IgD-negative memory B cell (primary cell): ENCODE measurements at regions not wholly inside any gene's neighbourhood (a gene's known extent, or its start where the extent isn't known, plus 50 kb on each side); places are given as distances from the start of the nearest gene placed in this dataset.

Source experiments
- H3K27ac Mint-ChIP-seq, 3 donors: one replicate each; pipeline ENCODE4 v1.8.0; 2020 to 2022; ENCODE audit warnings: mild to moderate bottlenecking in 3 of 3, mixed read lengths in 3 of 3, moderate library complexity in 1 of 3
- H3K27me3 Mint-ChIP-seq: one replicate; pipeline ENCODE4 v1.8.0; 2021; ENCODE audit warnings: mixed read lengths
- H3K36me3 Mint-ChIP-seq: one replicate; pipeline ENCODE4 v1.8.0; 2020; ENCODE audit warnings: mild to moderate bottlenecking, mixed read lengths
- H3K4me1 Mint-ChIP-seq, 3 donors: one replicate each; pipeline ENCODE4 v1.8.0; 2020 to 2022; ENCODE audit warnings: mixed read lengths in 3 of 3, mild to moderate bottlenecking in 1 of 3
- H3K4me3 Mint-ChIP-seq, 4 donors: one replicate each; pipeline ENCODE4 v1.8.0; 2020 to 2022; ENCODE audit warnings: mild to moderate bottlenecking in 4 of 4, mixed read lengths in 4 of 4, moderate library complexity in 3 of 4
- H3K9me3 Mint-ChIP-seq, 3 donors: one replicate each; pipeline ENCODE4 v1.8.0; 2020 to 2021; ENCODE audit warnings: mixed read lengths in 3 of 3, mild to moderate bottlenecking in 1 of 3

DNA sequence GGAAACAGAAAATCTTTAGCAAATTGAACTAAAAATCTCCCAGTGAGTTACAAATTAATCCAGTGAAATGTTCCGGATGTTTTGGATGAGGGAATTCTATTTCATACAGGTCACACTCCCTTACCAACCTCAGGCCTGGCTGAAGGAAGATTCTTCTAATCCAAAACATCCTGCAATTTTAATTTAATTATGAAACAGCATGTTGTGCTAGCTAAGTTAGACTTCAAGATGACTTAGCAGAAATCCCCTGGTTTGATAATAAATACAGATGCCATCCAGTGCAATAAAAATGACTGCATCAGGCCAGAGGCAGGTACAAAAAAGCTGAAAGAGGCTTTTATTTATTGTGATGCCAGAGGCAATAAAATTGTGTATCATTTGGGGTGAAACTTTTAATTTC lies 96.7 kb upstream of the CLDN10 start:
- H3K4me1 Mint-ChIP-seq = peaks cover 5 to 8% (median 7%) of the 10 kb centered on the region in 3 donors
- no peak overlapping the region for H3K4me3 Mint-ChIP-seq
- peaks cover 8% of the 10 kb centered on the region for H3K27me3 Mint-ChIP-seq
- no peak overlapping the region for H3K27ac Mint-ChIP-seq
- H3K36me3 Mint-ChIP-seq = no peaks in the 10 kb centered on the region
- peaks cover 2 to 18% (median 14%) of the 10 kb centered on the region in 3 donors for H3K9me3 Mint-ChIP-seq

- Mint-ChIP-seq H3K27ac (no peak overlapping the region), H3K9me3 (peaks cover 2 to 18% (median 14%) of the 10 kb centered on the region in 3 donors), H3K4me3 (peak overlapping the region in 1 of 4 donors; percentile 28), H3K36me3 (no peaks in the 10 kb centered on the region), H3K4me1 (peaks cover 5 to 8% (median 7%) of the 10 kb centered on the region in 3 donors), H3K27me3 (peaks cover 2% of the 10 kb centered on the region)
These were observed 95.7 kb upstream of the CLDN10 start for GRCh38 chr13:95456815-95457214.

DNA sequence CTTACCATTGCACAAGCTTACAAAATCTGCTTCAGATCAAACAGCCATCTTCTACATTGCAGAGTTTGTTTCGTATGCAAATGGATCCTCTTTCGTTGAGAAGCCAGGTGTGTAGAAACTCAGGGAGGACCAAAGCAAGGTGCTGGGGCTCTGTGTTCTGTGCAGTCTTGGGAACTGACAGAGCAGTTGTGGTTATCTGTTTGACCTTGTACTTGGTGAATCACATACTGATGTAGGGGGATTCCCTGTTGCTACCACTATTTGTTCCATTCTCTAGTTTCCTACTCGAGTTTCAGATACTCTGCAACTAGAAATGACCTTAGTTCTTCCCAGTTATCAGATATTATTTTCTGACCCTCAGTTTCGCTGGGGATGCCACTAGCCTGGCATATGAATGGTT lies 95.2 kb upstream of the CLDN10 start:
- Mint-ChIP-seq H3K4me1 (peaks cover 5 to 8% (median 7%) of the 10 kb centered on the region in 3 donors), H3K27me3 (peaks cover 2% of the 10 kb centered on the region), H3K27ac (no peak overlapping the region), H3K4me3 (no peak overlapping the region), H3K36me3 (no peaks in the 10 kb centered on the region), H3K9me3 (peaks cover 2 to 18% (median 14%) of the 10 kb centered on the region in 3 donors)

DNA sequence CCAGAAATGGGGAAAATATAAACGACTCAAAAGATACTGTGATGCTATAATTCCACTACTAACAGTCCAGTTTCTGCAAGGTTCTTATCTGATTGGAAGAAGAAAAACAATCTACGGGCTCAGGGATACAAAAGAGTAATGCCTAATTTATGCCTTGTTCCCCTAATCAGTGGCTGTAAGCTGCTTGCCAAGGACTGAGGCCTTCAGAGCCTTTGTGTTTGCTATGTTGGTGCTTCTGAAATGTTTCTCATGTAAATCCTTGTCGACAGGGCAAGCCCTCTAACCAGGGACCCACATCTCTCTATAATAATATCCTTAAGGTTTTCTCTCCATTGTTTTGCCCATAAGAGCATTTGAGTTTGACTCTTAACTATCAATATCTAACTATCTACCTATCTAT lies 89.7 kb upstream of the CLDN10 start:
- peaks cover 2 to 18% (median 12%) of the 10 kb centered on the region in 3 donors for H3K9me3 Mint-ChIP-seq
- no peak overlapping the region for H3K27ac Mint-ChIP-seq
- H3K27me3 Mint-ChIP-seq = peaks cover 3% of the 10 kb centered on the region
- H3K4me1 Mint-ChIP-seq = no peaks in the 10 kb centered on the region
- H3K4me3 Mint-ChIP-seq = no peak overlapping the region
- no peaks in the 10 kb centered on the region for H3K36me3 Mint-ChIP-seq

DNA sequence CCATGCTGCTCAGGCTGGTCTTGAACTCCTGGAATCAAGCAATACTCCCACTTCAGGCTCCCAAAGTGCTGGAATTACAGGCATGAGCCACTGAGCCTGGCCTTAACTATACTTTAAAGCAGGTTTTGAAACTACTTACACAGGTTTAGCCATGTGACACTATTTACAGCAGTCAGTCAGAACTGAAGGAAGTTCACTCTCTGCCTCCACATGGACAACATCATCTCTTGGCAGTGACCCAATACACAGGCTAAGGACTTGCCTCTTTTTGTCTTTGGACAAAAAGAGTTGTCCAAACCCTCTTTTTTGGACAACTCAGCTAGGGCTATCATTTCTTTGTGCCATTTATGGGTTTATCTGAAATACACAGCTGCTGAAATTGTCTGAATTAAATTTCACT lies 89.0 kb upstream of the CLDN10 start:
- H3K27ac Mint-ChIP-seq = no peak overlapping the region
- H3K27me3 Mint-ChIP-seq = peaks cover 3% of the 10 kb centered on the region
- H3K36me3 Mint-ChIP-seq = no peaks in the 10 kb centered on the region
- peaks cover 2 to 14% (median 12%) of the 10 kb centered on the region in 3 donors for H3K9me3 Mint-ChIP-seq
- no peaks in the 10 kb centered on the region for H3K4me1 Mint-ChIP-seq
- H3K4me3 Mint-ChIP-seq = no peak overlapping the region

DNA sequence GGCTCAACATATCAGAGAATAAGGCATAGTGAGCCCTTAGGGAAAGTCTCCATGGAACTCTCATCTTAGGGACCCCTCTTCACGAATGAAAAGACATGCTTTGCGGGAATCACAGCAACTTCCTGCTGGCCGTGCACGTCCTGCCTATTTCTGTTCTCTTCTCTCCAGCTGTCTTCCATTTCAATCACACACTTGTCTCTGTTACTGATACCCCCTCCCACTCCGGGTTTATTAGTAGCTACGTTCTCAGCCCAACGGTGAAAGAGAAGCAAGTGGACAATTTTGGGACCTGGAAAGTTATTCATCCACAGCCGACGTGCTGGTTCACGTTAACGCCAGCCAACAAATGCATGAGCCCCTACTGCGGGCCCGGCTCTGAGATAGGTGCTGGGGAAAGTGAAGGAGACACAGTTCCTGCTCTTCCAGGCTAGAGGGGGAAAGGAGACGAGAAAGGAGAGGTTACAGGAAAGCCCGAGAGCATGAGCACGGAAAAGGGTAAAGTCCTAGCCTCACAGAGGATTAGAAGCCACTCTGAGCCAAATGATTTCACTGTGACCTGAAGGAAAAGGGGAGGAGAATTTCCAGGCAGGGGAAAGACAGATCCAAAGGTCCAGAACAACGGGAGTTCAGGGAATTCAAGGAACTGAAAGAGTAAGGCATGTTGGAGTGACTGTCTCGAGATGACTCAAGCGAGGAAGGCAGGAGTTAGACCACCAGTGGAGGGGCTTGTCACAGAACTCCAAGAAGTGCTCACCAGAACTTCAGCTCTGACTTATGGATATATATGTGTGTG lies 81.8 kb upstream of the CLDN10 start:
- Mint-ChIP-seq H3K36me3 (peaks cover 1% of the 10 kb centered on the region), H3K27me3 (peaks cover 8% of the 10 kb centered on the region), H3K4me1 (no peaks in the 10 kb centered on the region), H3K27ac (no peak overlapping the region), H3K4me3 (no peak overlapping the region), H3K9me3 (no peaks in the 10 kb centered on the region)

GRCh38 chr13:95471960-95472359 lies 80.6 kb upstream of the CLDN10 start:
- no peak overlapping the region for H3K27ac Mint-ChIP-seq
- H3K4me3 Mint-ChIP-seq = no peak overlapping the region
- H3K27me3 Mint-ChIP-seq = peaks cover 8% of the 10 kb centered on the region
- peaks cover 0 to 8% (median 2%) of the 10 kb centered on the region in 3 donors for H3K9me3 Mint-ChIP-seq
- no peaks in the 10 kb centered on the region for H3K4me1 Mint-ChIP-seq
- peaks cover 1% of the 10 kb centered on the region for H3K36me3 Mint-ChIP-seq

DNA sequence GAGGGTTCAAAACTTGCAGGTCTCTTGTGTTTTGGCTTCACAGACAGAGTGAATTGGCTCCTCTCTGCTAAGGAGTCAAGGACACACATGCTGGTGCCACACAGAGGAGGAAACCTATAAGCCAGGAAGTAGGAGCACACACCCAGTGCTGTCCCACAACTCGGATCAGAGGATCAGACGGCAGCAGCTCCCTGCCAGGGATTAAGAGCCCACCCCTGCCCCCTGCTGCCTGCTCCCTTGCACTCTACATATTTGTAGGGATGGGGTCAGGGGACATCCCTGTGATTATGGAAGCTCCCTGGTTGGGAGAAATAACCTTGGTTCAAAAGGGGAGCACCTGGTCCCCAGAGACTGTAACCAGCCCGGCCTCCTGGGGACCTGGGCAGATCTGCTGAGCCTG lies 77.5 kb upstream of the CLDN10 start:
- Mint-ChIP-seq H3K4me1 (peaks cover 3 to 6% (median 6%) of the 10 kb centered on the region in 3 donors), H3K9me3 (peaks cover 2 to 8% (median 2%) of the 10 kb centered on the region in 3 donors), H3K4me3 (no peak overlapping the region), H3K27me3 (peaks cover 7% of the 10 kb centered on the region), H3K27ac (no peak overlapping the region), H3K36me3 (peaks cover 1% of the 10 kb centered on the region)

GRCh38 chr13:95477187-95477586 lies 75.3 kb upstream of the CLDN10 start:
- Mint-ChIP-seq H3K4me1 (peaks cover 4 to 6% (median 6%) of the 10 kb centered on the region in 3 donors), H3K27me3 (peaks cover 3% of the 10 kb centered on the region), H3K36me3 (no peaks in the 10 kb centered on the region), H3K9me3 (peaks cover 2 to 8% (median 2%) of the 10 kb centered on the region in 3 donors), H3K4me3 (peak overlapping the region in 1 of 4 donors; percentile 57), H3K27ac (no peak overlapping the region)

- H3K27ac Mint-ChIP-seq = no peak overlapping the region
- H3K36me3 Mint-ChIP-seq = no peaks in the 10 kb centered on the region
- peaks cover 2 to 8% (median 2%) of the 10 kb centered on the region in 3 donors for H3K9me3 Mint-ChIP-seq
- H3K27me3 Mint-ChIP-seq = peaks cover 1% of the 10 kb centered on the region
- H3K4me3 Mint-ChIP-seq = peak overlapping the region in 3 of 4 donors; percentile 21 to 79 (median 30)
- H3K4me1 Mint-ChIP-seq = peaks cover 4 to 6% (median 6%) of the 10 kb centered on the region in 3 donors
These were observed 72.8 kb upstream of the CLDN10 start for GRCh38 chr13:95479731-95480130.

GRCh38 chr13:95480131-95480545 lies 72.4 kb upstream of the CLDN10 start:
- Mint-ChIP-seq H3K27me3 (no peaks in the 10 kb centered on the region), H3K27ac (no peak overlapping the region), H3K9me3 (peaks cover 2 to 8% (median 2%) of the 10 kb centered on the region in 3 donors), H3K36me3 (no peaks in the 10 kb centered on the region), H3K4me3 (peak overlapping the region in 2 of 4 donors; percentile 30 to 79), H3K4me1 (peaks cover 4 to 6% (median 6%) of the 10 kb centered on the region in 3 donors)

- Mint-ChIP-seq H3K9me3 (peaks cover 0 to 6% (median 2%) of the 10 kb centered on the region in 3 donors), H3K4me1 (peaks cover 4 to 6% (median 6%) of the 10 kb centered on the region in 3 donors), H3K27ac (no peak overlapping the region), H3K36me3 (no peaks in the 10 kb centered on the region), H3K27me3 (no peaks in the 10 kb centered on the region), H3K4me3 (peak overlapping the region in 1 of 4 donors; percentile 30)
These were observed 71.4 kb upstream of the CLDN10 start for GRCh38 chr13:95480791-95481780.

GRCh38 chr13:95484052-95484451 lies 68.5 kb upstream of the CLDN10 start:
- no peak overlapping the region for H3K4me3 Mint-ChIP-seq
- H3K36me3 Mint-ChIP-seq = no peaks in the 10 kb centered on the region
- no peaks in the 10 kb centered on the region for H3K9me3 Mint-ChIP-seq
- peaks cover 0 to 1% (median 0%) of the 10 kb centered on the region in 3 donors for H3K4me1 Mint-ChIP-seq
- H3K27ac Mint-ChIP-seq = no peak overlapping the region
- H3K27me3 Mint-ChIP-seq = no peaks in the 10 kb centered on the region

DNA sequence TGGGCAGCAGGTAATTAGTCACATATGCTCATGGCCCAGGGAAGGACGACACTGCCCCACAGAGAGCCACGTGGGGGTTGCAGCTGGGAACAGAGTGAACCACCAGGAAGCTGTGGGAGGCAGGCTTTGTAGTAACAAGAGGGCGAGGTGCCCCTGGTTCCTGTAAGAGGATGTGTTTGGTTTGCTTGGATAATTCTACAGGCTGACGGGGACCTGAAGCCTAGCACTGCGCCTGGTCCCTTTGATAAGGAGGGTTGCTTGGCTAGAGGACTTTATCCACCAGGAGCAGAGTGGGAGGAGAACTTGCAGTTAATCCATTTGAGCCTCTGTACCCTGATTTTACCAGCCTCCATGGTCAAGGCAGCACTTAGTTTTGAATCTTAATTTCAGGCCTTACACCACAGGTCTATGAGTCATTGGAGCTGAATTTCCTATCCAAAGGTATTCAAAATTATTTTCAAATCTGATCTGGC lies 67.4 kb upstream of the CLDN10 start:
- Mint-ChIP-seq H3K27me3 (no peaks in the 10 kb centered on the region), H3K4me1 (peaks cover 0 to 1% (median 0%) of the 10 kb centered on the region in 3 donors), H3K9me3 (no peaks in the 10 kb centered on the region), H3K4me3 (peak overlapping the region in 1 of 4 donors; percentile 10), H3K27ac (no peak overlapping the region), H3K36me3 (no peaks in the 10 kb centered on the region)
